ENCODE measurements at regions not wholly inside any gene's neighbourhood (a gene's known extent, or its start where the extent isn't known, plus 50 kb on each side); places are given as distances from the start of the nearest gene placed in this dataset.

DNA sequence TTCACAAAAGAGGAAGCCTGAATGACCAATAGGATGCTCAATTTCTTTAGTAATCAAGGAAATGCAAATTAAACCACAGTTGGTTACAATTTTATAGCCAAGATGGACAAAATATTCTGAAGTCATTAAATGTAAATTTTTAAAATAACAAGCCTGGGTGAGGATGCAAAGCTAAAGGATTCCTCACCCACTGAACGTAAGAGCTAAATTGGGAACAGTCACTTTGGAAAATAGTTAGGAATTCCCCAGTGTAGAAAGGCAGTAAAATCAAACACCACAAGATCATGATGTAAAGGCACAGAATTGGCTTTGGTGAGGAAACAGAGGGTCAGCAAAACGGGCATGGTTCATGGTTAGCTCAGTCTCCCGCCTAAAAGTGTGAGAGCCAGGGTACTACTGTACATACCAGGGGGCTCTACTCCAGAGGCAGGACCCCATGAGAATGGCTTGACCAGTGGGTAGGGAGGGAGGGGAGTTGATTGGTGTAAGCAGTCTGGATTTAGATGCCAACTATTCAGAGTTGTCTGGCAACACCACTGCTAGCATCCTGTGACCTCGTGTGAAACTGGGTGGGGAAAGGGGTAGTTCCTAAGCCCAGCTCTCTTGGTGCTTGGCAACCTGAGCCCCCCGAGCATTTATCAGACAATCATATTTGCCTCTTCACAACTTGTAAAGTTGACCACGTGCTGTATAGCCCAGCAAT, 213.4 kb upstream of the EGLN3 start:
- TF ChIP-seq CTCF (optimal IDR thresholded peaks at IDR 0.05 in 1 of 3, IDR thresholded peaks at IDR 0.05 in 1 of 3, conservative IDR thresholded peaks at IDR 0.05 in 1 of 3; ENCODE audit: extremely low read depth in 1 of 3, insufficient read depth in 2 of 3, low read length in 3 of 3) (no peak), EZH2 (IDR thresholded peaks at IDR 0.05; ENCODE audit: low read length) (no peak)

Data from keratinocyte (primary cell).